Limb (tissue), 2 donors: ENCODE measurements at regions not wholly inside any gene's neighbourhood (a gene's known extent, or its start where the extent isn't known, plus 50 kb on each side); places are given as distances from the start of the nearest gene placed in this dataset.
"Not testable (repeated sequence)": the region's sequence is repeated elsewhere in the genome, so short reads cannot be mapped to it uniquely, and the experiment has no call there.

ENCODE experiments used
- DNase-seq, 2 donors: peaks; one replicate each; pipeline ENCODE4 v3.0.0-alpha.2; 2016; ENCODE audit errors: extremely low spot score in 2 of 2

DNA sequence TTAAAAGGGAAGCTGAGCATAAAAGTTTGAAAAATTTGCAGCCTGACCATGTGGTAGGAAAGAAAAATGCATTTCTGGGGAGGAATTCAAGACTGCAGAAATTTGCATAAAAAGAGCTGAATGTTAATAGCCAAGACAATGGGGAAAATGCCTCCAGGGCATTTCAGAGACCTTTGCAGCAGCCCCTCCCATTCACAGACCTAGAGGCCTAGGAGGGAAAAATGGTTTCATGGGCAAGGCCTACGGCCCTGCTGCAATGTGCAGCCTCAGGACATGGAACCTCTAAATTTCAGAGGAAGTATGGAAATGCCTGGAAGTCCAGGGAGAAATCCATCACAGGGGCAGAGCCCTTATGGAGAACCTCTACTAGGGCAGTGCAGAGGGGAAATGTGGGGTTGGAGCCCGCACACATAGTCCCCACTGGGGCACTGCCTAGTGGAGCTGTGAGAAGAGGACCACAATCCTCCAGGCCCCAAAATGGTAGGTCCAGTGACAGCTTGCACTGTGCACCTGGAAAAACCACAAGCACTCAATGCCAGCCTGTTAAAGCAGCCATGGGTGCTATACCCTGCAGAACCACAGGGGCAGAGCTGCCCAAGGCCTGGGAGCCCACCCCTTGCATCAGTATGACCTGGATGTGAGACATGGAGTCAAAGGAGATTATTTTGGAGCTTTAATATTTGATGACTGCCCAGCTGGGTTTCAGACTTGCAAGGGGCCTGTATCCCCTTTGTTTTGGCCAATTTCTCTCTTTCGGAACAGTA, 243.8 kb downstream of the DNAJB9 start:
- no peak for DNase-seq

DNA sequence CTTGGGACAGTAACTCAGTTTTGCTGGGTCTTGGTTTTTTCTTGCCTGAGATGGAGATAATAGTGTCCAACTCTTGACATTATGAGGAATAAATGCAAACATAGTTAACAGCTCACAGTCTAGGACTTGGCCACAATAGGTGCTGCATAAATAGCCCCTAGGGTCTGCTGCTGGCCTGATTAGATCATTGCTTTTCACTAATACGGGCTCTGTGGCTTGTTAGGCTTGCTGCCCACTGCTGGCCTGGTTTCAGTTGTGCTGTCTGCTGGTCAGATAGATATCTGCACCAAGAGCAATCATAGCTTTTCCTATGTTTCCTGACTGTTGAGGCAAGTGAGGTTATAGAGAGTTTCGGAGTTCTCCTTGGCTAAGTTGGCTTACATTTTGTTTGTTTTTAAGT, 246.1 kb downstream of the DNAJB9 start:
- no peak for DNase-seq

DNA sequence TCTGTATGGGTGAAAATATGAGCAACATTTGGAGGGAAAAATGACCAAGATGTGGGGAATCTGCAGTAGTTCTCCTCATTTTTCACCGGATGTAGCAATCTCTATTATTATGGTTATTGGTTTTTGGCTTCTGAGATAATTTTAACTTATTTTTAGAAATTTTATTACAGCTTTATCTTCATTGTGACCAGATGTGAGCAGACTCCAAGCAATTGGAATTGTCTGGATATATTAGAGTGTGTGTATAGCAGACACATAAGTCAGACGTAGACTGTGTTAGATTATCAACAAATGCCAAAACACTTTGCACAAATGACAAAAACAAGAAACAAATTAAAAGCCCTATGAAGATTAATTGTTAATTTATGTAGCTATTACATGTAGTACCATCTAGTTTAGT, 249.1 kb downstream of the DNAJB9 start:
- no peak for DNase-seq

DNA sequence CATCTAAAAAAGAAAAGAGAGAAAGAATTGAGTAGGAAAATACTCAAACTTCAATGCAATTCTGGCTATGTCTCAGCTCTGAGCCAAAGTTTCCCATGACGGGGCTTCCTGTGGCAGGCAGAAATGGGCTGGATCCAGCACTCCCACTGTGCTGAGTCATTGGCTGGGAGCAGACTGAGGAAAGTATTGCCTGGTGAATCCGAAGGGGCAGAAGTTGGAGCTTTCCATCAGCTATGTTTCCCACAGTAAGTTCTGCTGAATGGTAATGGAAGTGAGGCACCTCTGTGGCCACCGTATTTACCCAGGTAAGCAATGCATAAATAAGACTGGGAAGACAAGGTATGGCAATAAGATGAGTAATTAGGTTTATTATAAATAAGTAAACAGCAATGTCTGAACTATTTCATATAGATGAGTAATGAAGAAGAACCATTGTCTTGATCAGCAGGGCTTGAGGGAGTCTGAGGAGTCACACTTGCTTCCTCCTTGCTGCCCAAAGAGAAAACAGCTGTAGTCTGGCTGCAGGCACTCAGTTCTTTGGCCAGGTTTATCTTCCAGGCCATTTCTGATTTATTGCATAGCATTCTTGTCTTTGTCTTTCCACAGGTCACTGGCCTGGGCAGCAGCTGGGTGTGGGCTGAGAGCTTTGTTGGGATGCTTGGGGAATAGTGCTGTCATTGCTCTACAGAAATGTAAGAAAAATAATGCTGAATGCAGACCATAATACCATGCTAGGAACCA, 255.3 kb downstream of the DNAJB9 start:
- no peak for DNase-seq

DNA sequence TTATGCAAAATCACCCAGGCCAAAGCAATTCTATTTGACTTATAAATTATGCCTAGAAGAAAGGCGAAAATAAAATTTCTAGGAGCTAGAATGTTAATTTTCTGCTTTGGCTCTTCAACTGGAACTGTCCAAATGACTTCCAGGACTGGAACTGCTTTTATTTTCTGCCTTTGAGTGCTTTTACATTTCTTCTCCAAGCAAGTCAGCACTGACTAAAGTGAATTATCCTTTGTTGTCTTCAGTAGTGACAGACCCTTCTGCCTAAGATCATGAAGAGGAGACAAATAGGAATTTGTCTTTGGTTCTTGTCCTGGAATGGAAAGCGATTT, 255.9 kb downstream of the DNAJB9 start:
- no peak for DNase-seq

DNA sequence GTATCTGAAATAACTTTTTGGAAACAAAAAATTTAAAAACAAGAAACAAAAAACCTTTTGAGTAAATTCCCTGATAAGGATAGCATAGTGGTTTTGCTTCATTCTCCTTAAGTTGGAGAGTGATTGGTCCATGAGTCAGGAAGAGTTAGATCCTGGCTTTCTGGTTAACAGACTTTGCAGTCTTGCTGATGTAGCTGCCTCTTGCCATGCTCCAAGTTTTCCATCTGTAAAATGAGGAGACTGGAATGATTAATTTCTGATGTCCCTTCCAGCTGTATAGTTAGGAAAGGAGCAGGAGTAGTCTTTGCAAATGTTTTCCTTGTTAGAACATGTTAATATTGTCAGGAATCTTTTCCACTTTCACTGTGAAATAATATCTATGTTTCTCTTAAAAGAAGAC, 266.6 kb downstream of the DNAJB9 start:
- peak in 1 of 2 donors; percentile 37 for DNase-seq

DNA sequence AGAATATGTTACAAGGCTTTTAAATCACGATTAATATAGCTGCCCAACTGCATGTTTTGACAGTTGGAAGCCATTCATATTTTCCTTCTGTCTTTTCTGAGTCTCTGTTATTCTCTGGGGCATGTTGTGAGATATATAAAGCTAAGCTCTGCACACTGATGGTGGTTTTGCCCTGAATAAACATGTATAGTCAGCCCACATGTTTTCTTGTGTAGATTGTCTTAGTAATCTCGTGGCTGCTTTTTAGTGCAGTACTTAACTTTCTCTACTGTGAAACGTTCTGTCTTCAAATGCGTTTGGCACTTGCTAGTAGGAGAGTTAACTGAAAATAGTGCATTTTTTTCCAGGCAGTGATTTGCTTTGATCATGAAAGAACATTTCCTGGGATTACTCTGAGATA, 268.5 kb downstream of the DNAJB9 start:
- DNase-seq: peak in 1 of 2 donors; percentile 25

DNA sequence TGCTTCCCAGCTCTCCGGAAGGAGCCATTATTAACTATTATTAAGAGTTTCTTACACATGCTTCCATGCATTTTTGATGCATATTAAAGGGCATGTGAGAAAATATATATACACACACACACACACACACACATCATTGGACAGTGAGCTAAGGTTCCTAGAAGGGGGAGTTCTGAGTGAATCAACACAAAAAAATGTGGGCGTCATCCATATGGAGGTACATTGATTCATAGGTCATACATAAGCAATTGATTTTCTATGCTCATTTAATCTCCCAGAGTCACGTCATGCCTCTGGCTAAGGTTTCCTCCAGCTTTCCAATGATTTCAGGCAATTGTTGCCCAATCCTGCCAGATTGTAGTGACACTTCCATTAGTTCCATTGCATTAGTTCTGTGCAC, 269.4 kb downstream of the DNAJB9 start:
- peak in 1 of 2 donors; percentile 50 for DNase-seq

DNA sequence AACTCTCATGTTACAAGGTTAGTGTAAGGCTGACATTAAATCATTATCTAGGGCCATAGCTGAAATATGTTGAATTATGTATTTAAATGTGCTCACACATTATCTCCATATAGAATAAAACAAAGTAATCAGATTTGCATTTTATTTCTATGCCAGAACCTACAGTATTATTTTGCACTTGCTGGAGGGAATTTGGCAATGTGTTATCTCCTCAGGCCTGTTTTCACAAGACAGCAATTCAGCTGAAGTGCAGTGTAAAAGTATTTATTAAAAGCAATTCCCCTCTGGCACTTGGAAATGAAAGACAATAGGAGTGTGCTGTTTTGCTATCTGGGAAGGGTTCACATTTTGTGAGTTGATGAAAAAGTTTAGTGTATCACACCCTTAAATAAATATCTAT, 276.3 kb downstream of the DNAJB9 start:
- DNase-seq: no peak

DNA sequence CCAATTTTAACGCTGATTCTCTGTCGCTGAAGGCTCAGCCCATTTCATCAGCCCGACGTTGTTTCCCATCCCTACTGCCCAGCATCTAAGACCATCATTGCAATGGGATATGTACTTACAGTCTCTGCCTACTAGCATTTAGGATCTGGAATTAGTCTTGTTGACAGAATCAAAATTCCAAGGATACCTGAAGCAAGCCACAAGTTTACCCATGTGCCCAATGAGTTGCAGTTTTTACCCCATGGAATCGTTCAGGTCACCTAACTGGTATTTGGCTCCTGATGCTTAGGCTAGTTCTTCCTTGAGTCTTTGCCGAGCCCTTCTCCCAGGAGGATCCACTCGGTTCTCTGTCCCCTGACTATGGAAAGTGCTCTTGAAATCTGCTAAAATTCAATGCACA, 276.8 kb downstream of the DNAJB9 start:
- DNase-seq: no peak

DNA sequence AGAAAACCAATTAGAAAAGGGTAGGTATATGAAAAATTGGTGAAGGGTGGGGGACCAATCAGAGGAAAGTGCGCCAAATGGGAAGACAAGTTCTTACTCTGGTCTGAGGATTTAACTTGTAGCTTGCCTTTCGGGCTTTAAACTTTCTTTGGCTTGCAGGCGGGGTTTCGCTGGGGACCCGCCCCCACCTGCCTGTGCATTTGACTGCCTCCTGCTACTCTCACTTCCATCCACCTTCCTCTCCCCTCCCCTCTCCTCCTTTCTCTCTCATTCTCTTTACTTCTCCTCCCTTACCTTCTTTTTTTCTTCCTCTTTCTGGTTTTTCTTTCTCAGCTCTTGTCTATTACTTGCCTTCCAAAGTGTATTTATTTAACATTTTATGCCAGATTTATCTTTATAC, 278.8 kb downstream of the DNAJB9 start:
- no peak for DNase-seq

DNA sequence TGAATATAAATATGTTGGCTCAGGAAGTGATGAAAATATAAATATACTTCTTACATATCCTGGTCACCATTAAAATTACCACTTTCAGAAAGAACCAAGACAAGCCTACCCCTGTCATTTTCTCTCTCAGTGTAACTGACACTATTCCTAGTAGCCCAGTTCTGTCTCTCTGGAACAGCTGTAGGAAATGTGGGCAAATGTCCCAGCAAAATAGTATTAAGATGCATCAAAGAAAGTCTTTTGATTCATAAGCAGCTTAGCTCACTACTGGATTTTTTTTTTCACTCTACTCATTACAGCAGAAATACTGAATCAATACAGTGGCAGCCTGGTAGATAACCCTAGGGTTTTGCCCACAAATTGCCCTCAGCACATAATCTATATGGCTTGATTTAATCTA, 290.9 kb downstream of the DNAJB9 start:
- DNase-seq: peak in 1 of 2 donors; percentile 30

DNA sequence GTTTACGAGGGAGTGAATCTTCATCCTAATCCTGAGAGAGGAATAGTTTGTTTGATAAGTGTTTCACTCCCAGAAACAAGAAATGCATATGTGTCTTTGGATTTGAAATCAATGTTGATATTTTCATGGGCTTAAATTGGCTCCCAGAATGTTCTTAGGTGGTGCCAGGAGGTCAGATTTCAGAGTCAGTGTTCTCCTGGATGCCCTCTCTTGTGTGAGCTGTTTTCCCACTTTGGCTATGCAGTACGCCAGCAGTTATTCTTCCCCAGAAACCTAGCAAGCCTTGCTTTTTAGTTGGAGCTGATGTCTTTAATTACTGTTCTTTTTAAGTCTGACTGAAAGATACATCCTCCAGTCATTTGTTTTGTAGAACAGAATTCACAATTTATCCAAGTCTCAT, 291.4 kb downstream of the DNAJB9 start:
- DNase-seq: no peak

DNA sequence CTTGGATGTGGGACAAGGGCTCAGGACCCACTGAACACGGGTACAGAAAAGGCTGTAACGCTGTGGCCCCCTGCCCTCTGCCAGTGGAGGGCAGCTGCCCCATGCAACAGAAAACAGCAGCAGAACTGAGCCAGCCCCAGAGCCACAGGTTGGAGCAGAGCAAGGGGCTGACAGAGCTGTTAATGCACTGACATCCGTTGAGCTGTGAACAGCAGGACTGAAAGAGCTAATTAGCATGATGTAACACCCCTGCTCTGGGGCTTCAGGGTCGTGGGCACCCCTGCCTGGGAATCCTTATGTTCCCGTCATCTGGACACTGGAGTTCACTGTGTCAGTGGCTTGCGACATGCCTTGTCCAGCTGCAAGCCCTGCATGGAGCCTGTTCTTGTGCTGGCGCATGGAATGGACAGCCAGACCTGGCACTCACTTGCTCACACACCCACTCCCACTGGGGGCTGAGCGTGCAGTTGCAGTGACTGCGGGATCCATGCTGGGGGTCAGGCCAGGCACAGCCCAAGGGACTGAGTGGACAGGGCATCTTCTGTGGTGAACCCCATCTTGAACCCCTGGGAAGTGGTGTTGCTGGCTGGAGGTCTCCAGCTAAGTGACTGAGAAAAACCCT, 293.7 kb downstream of the DNAJB9 start:
- no peak for DNase-seq

DNA sequence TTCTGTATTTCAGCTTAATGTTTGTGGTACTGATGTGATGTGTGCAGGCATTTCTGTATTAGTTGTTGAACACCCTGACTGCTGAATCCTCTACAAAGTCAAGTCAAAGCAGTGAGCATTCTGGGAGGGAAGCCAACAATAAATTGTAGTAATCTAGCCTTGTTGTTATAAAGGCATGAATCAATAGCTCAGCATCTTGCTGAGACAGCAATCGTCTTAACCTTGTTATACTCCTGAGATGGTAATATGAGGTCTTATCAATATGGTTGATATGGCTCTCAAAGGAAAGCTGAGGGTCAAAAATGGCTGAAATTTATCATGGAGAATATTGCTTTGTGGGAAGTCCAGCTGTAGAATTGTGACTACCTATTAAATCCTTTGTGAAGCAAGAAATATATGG, 299.4 kb downstream of the DNAJB9 start:
- no peak for DNase-seq

DNA sequence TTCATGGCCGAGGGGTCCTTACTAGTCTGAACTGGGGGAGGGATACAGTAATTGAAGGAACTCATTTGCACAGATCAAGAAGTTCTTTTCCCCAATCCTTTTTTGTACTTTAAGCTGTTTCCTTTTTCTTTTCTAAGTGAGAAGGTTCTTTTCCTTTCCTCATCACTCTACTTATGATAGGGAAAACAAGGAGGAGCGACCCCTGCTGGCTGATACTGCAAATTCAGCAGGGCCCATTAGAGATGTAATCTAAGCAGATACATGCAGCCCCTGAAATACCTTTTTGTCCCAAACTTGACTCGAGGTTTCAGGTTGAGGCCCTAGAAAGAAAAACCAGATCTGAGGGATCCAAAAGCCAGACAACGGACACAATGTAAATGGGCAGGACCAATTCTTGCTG, 305.5 kb downstream of the DNAJB9 start:
- DNase-seq: no peak

DNA sequence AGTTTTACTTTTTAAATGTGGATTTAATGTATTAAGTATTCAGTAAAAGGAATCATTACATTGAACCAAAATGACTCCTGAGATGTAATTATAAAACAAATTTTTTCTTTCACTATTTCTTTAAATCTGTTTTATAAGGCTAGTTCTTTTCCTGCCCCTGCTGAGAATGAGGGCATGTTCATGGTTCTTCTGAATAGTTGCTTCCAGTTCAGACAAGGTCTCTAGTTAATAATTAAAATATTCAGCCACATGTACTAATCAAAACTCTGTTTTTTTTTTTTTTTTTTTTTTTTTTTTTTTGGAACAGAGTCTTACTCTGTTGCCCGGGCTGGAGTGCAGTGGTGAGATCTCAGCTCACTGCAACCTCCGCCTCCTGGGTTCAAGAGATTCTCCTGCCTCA, 321.2 kb downstream of the DNAJB9 start:
- no peak for DNase-seq

DNA sequence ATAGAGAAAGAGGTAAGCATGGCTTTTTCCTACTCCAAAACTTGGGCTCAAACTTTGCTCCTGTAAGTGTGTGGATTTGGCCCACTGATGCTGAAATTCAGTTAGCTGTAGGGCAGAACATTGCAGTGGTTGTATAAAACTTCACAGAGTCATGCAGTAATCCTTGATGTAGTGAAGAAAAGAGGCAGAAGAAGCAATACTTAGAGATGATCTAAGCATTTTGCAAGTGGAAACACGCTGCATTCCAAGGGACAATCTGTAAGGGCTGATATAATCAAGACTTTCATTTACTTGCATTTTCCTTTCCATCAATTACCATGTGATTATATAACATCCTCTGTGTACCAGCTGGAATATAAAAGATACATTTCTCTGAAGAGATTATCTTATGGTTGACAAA, 338.8 kb downstream of the DNAJB9 start:
- DNase-seq: no peak

DNA sequence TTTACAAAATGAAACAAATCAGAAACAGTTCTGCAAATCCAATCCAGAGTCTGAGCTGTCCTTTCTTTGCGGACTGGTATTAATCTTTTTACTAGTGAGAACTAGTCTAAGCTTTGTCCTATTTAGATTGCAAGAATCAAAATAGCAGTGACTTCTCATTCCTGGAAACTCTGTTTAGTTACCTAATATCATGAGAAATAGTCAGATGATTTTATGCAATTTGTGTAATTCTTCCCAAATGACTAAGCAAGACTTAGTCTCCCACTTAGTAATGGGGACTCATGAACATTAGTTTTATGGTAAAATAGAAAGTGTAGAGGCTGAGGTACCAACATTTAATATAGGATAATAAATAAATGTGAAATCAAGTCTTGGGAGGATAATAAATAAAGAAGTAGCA, 341.3 kb downstream of the DNAJB9 start:
- no peak for DNase-seq

DNA sequence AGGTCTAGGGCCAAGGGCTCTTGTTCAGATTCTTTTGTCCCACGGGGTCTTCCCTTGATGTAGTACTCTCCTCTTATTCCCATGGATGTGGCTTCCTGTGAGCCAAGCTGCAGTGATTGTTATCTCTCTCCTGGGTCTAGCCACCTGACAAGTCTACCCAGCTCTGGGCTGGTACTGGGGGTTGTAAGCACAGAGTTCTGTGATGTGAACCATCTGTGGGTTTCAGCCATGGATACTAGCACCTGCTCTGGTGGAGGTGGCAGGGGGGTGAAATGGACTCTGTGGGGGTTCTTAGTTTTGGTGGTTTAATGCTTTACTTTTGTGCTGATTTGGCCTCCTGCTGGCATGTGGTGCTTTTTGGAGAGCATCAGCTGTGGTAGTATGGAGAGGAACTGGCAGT, 350.8 kb downstream of the DNAJB9 start:
- DNase-seq: no peak

DNA sequence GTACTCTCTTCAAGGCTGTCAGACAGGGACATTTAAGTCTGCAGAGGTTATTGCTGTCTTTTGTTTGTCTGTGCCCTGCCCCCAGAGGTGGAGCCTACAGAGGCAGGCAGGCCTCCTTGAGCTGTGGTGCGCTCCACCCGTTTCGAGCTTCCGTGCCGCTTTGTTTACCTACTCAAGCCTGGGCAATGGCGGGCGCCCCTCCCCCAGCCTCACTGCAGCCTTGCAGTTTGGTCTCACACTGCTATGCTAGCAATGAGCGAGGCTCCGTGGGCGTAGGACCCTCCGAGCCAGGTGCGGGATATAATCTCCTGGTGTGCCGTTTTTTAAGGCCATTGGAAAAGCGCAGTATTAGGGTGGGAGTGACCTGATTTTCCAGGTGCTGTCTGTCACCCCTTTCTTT, 373.4 kb downstream of the DNAJB9 start:
- DNase-seq: not testable (repeated sequence)

DNA sequence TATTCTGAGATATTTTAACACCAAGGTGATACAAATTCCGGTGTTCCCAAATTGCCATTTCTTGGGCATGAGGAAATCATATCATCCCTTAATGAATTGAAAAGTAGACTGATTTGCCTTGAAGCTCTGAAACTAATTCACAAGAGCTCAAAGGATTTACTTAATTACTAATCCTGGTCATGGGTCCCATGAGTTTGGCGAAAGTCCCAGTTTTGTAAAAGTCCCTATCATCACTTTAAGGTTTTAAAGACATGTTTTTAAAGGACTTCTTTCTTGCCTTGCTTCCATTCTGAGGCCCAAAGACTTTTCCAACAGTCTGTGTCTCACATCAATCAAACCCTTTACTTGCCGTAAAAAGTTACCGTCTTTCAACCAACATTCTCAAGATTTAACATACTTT, 377.9 kb downstream of the DNAJB9 start:
- DNase-seq: no peak

DNA sequence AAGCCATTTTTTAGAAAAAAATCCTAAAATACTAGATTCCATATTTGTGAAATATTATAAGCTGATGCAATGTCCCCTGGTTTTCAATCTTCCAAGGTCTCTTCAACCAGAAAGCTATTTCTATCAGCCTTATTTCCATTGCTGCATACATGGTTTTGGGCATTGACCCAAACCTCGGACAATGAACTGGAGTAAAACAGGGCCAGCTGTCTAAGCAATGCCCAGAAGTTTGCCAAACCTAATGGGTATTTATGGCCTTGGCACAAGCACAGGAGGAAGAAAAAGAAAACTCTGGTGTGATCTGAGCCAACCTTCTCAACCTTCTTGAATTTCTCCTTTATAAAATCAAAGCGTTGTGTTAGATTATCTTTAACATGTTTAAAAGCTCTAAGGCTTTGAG, 402.3 kb downstream of the DNAJB9 start:
- peak in 1 of 2 donors; percentile 28 for DNase-seq
